ENCODE measurements at regions not wholly inside any gene's neighbourhood (a gene's known extent, or its start where the extent isn't known, plus 50 kb on each side); places are given as distances from the start of the nearest gene placed in this dataset.

DNA sequence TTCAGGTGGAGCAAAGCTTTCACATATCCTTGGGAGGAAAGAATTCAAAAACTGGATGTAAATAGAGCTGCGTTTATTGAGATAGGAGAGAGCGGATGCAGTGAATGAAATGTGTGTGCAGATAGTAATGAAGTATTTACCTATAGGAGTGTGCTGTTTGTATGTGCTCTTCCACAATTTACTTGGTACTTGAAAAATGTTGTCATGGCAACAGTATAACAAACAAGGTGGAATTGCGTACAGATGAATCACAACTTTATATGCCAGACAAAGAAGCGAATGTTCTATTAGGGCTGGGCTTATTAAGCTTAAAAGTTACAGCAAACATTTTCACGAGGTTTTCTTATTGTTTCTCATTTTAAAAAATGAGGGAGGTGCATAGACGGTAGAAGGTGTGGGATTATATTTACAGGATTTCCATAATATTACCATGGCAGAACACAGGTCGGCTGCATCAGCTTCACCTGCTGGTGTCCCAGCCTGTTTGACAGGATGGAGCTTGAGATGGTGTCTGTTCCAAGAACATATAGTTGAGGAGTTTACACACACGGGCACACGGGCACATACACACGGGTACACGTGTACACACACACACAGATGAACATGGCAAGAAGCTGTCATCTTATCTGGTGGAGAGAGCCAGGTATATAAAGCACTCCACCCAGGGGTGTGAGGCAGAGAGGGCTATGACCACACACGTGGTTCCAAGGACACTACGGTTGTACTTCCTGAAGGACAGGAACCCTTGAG lies 155.7 kb downstream of the RMI1 start:
- Histone ChIP-seq H3K14ac (replicated peaks; ENCODE audit: low read depth, low read length) (no peak overlapping the region), H4K8ac (ENCODE audit: low read depth in 2 of 2, low read length in 2 of 2) (no peak overlapping the region), H2BK5ac (ENCODE audit: low read depth, low read length, poor library complexity, severe bottlenecking) (no peak overlapping the region), H3K9ac (ENCODE audit: low read depth, low read length) (no peak overlapping the region), H3K27ac (ENCODE audit: insufficient read depth, low read length) (no peak overlapping the region), H3K9me1 (ENCODE audit: insufficient read depth, low read length) (no peaks in the 10 kb centered on the region), H4K5ac (ENCODE audit: low read depth, low read length) (no peak overlapping the region), H3K4me3 (ENCODE audit: insufficient read depth, low read depth, low read length) (no peak overlapping the region), H3K4ac (ENCODE audit: low read depth, low read length) (no peak overlapping the region), H2AK9ac (replicated peaks; ENCODE audit: low read depth, low read length, poor library complexity) (no peak overlapping the region), H2BK120ac (ENCODE audit: low read depth, low read length) (no peak overlapping the region), H2BK20ac (ENCODE audit: low read depth, low read length) (no peak overlapping the region), H2BK15ac (ENCODE audit: low read depth, low read length) (no peak overlapping the region), H3K27me3 (ENCODE audit: control insufficient read depth, insufficient read depth, low read length) (peaks cover 39% of the 10 kb centered on the region), H3K9me3 (ENCODE audit: control insufficient read depth, insufficient read depth, low read length) (peaks cover 5% of the 10 kb centered on the region), H3K56ac (ENCODE audit: extremely low read depth, insufficient read depth, low read length) (no peak overlapping the region), H2AFZ (replicated peaks; ENCODE audit: low read length, poor library complexity) (no peak overlapping the region), H4K20me1 (ENCODE audit: insufficient read depth, low read length) (no peaks in the 10 kb centered on the region), H3K4me2 (ENCODE audit: low read depth, low read length) (no peak overlapping the region), H3K36me3 (ENCODE audit: control insufficient read depth, insufficient read depth, low read length) (no peaks in the 10 kb centered on the region), H3K18ac (ENCODE audit: low read depth, low read length) (no peak overlapping the region), H4K91ac (ENCODE audit: insufficient read depth, low read depth, low read length) (no peak overlapping the region), H3K23ac (ENCODE audit: low read depth, low read length) (no peak overlapping the region), H3K79me1 (ENCODE audit: low read depth in 1 of 2, low read length in 2 of 2) (no peaks in the 10 kb centered on the region), H2AK5ac (ENCODE audit: low read depth, low read length) (no peak overlapping the region), H3K4me1 (ENCODE audit: control insufficient read depth, insufficient read depth, low read length) (peaks cover 2% of the 10 kb centered on the region; the same call in 1 of the 2 replicates)
- CTCF ChIA-PET = interaction anchor here (0.6 to 1.0 kb wide), 3 partner anchors 9 to 15 kb away, joined by 3 read pairs; no protein-coding TSS in a partner anchor
- dilution Hi-C loops (cut with HindIII; ENCODE audit: low sequenced_read_pairs, unreplicated experiment) = no loop called here
- BruUV-seq (replicated peaks) = no TSS peak
- in situ Hi-C loops (cut with MboI; ENCODE audit: low sequenced_read_pairs) = no loop called here
- peak; percentile 29 for DNase-seq
- POLR2A ChIA-PET (ENCODE audit: unreplicated experiment) = no interaction called here
- no CpG with 5 or more reads among the region's 13 CpGs for WGBS, 2 experiments (ENCODE audit: extremely low coverage in 2 of 2, insufficient read length in 1 of 2)
- ATAC-seq (ENCODE audit: low read depth) = no peak
- no peak for TF ChIP-seq CHD1 (IDR thresholded peaks at IDR 0.05; ENCODE audit: low read depth, low read length)
- TF ChIP-seq, protein P1, sequence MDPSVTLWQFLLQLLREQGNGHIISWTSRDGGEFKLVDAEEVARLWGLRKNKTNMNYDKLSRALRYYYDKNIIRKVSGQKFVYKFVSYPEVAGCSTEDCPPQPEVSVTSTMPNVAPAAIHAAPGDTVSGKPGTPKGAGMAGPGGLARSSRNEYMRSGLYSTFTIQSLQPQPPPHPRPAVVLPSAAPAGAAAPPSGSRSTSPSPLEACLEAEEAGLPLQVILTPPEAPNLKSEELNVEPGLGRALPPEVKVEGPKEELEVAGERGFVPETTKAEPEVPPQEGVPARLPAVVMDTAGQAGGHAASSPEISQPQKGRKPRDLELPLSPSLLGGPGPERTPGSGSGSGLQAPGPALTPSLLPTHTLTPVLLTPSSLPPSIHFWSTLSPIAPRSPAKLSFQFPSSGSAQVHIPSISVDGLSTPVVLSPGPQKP (IDR thresholded peaks at IDR 0.05; ENCODE audit: borderline replicate concordance, low read depth, low read length) = no peak
- no peak for TF ChIP-seq FOS (IDR thresholded peaks at IDR 0.05; ENCODE audit: low read depth, low read length)
- no peak for TF ChIP-seq MAZ (IDR thresholded peaks at IDR 0.05; ENCODE audit: borderline replicate concordance, low read depth, low read length)
- no peak for TF ChIP-seq MXI1 (IDR thresholded peaks at IDR 0.05; ENCODE audit: borderline replicate concordance, low read depth, low read length)
- TF ChIP-seq RFX5 (IDR thresholded peaks at IDR 0.05; ENCODE audit: low read depth, low read length) = no peak
- intact Hi-C loops (cut with micrococcal nuclease) = no loop called here
